Activated T-cell treated with anti-CD3 and anti-CD28 coated beads for 24 hours (primary cell): ENCODE measurements at regions not wholly inside any gene's neighbourhood (a gene's known extent, or its start where the extent isn't known, plus 50 kb on each side); places are given as distances from the start of the nearest gene placed in this dataset.
"Not testable (repeated sequence)": the region's sequence is repeated elsewhere in the genome, so short reads cannot be mapped to it uniquely, and the experiment has no call there.

Source experiments
- DNase-seq: peaks from one replicate; pipeline ENCODE4 v3.0.0-alpha.2; 2020; ENCODE audit warnings: low read depth

- DNase-seq = no peak
These were observed 71.9 kb downstream of the DYNAP start for GRCh38 chr18:54662986-54663385.

- DNase-seq = not testable (repeated sequence)
These were observed 78.7 kb downstream of the DYNAP start for GRCh38 chr18:54669701-54670100.

- no peak for DNase-seq
These were observed 80.3 kb downstream of the DYNAP start for GRCh38 chr18:54671291-54671881.

GRCh38 chr18:54672109-54672508, 81.1 kb downstream of the DYNAP start:
- no peak for DNase-seq

GRCh38 chr18:54672846-54673475, 81.9 kb downstream of the DYNAP start:
- DNase-seq = no peak

GRCh38 chr18:54673936-54674335, 82.9 kb downstream of the DYNAP start:
- no peak for DNase-seq

GRCh38 chr18:54675076-54675475, 84.0 kb downstream of the DYNAP start:
- no peak for DNase-seq

GRCh38 chr18:54679318-54680149, 88.5 kb downstream of the DYNAP start:
- no peak for DNase-seq

GRCh38 chr18:54684784-54685183, 93.7 kb downstream of the DYNAP start:
- no peak for DNase-seq

- DNase-seq = no peak
These were observed 98.3 kb downstream of the DYNAP start for GRCh38 chr18:54689319-54689718.

- DNase-seq = no peak
These were observed 99.2 kb downstream of the DYNAP start for GRCh38 chr18:54690198-54690597.

GRCh38 chr18:54692463-54692862, 101.4 kb downstream of the DYNAP start:
- no peak for DNase-seq

- no peak for DNase-seq
These were observed 105.7 kb downstream of the DYNAP start for GRCh38 chr18:54696616-54697293.

GRCh38 chr18:54700580-54700979, 109.5 kb downstream of the DYNAP start:
- no peak for DNase-seq

- no peak for DNase-seq
These were observed 111.6 kb downstream of the DYNAP start for GRCh38 chr18:54702686-54703085.

- DNase-seq = no peak
These were observed 118.0 kb upstream of the RAB27B start for GRCh38 chr18:54710074-54710899.

- no peak for DNase-seq
These were observed 117.4 kb upstream of the RAB27B start for GRCh38 chr18:54710900-54711281.

GRCh38 chr18:54712306-54712705, 116.0 kb upstream of the RAB27B start:
- no peak for DNase-seq

GRCh38 chr18:54712758-54713157, 115.5 kb upstream of the RAB27B start:
- no peak for DNase-seq

GRCh38 chr18:54713386-54713785, 114.9 kb upstream of the RAB27B start:
- no peak for DNase-seq

- no peak for DNase-seq
These were observed 113.4 kb upstream of the RAB27B start for GRCh38 chr18:54714851-54715250.

GRCh38 chr18:54716586-54716985, 111.7 kb upstream of the RAB27B start:
- no peak for DNase-seq
